ENCODE measurements at regions not wholly inside any gene's neighbourhood (a gene's known extent, or its start where the extent isn't known, plus 50 kb on each side); places are given as distances from the start of the nearest gene placed in this dataset.

GRCh38 chr15:97026781-97027180, 696.3 kb downstream of the NR2F2 start:
- in situ Hi-C loops (cut with MboI), result no loop called here
- Histone ChIP-seq H3K9me2 (ENCODE audit: insufficient read depth) (no peaks in the 10 kb centered on the region), H2AFZ (no peak overlapping the region), H3F3A (ENCODE audit: insufficient read depth) (no peaks in the 10 kb centered on the region), H3K79me2 (ENCODE audit: insufficient read depth) (no peaks in the 10 kb centered on the region), H3K4me1 (ENCODE audit: insufficient read depth) (no peaks in the 10 kb centered on the region), H3K36me3 (ENCODE audit: low read depth) (no peaks in the 10 kb centered on the region), H3K27me3 (replicated peaks; ENCODE audit: insufficient read depth) (no peaks in the 10 kb centered on the region), H3K9me3 (ENCODE audit: low read depth) (peaks cover 6% of the 10 kb centered on the region), H3K4me2 (ENCODE audit: unreplicated experiment) (no peak overlapping the region), H3K9ac (no peak overlapping the region), H4K20me1 (ENCODE audit: insufficient read depth) (no peaks in the 10 kb centered on the region), H3K4me3 (no peak overlapping the region), H3K27ac (no peak overlapping the region)
- 41 to 43% methylated on average over 2 of the region's 2 CpGs for WGBS, 2 experiments (ENCODE audit: low coverage in 1 of 2, low lambda C conversion rate in 2 of 2, missing lambda C conversion rate in 2 of 2)
- TF ChIP-seq EZH2phosphoT487 (IDR thresholded peaks at IDR 0.05; ENCODE audit: insufficient read depth, low read depth), result no peak
- no peak for TF ChIP-seq EZH2 (IDR thresholded peaks at IDR 0.05; ENCODE audit: insufficient read depth, poor library complexity, severe bottlenecking)
- DNase-seq, result no peak

GRCh38 chr15:97027772-97028171, 697.3 kb downstream of the NR2F2 start:
- H3K27ac ChIP-seq, result no peak overlapping the region
- in situ Hi-C loops (cut with MboI), result no loop called here
- TF ChIP-seq EZH2phosphoT487 (IDR thresholded peaks at IDR 0.05; ENCODE audit: insufficient read depth, low read depth), result no peak
- TF ChIP-seq EZH2 (IDR thresholded peaks at IDR 0.05; ENCODE audit: insufficient read depth, poor library complexity, severe bottlenecking), result no peak
- peaks cover 6% of the 10 kb centered on the region for H3K9me3 ChIP-seq (ENCODE audit: low read depth)
- no peak overlapping the region for H3K9ac ChIP-seq
- H3K4me3 ChIP-seq, result no peak overlapping the region
- H3K9me2 ChIP-seq (ENCODE audit: insufficient read depth), result no peaks in the 10 kb centered on the region
- no peaks in the 10 kb centered on the region for H3K79me2 ChIP-seq (ENCODE audit: insufficient read depth)
- H3K4me1 ChIP-seq (ENCODE audit: insufficient read depth), result no peaks in the 10 kb centered on the region
- no peak overlapping the region for H2AFZ ChIP-seq
- H3K36me3 ChIP-seq (ENCODE audit: low read depth), result no peaks in the 10 kb centered on the region
- no peak overlapping the region for H3K4me2 ChIP-seq (ENCODE audit: unreplicated experiment)
- H3F3A ChIP-seq (ENCODE audit: insufficient read depth), result no peaks in the 10 kb centered on the region
- DNase-seq, result no peak
- WGBS, 2 experiments (ENCODE audit: low coverage in 1 of 2, low lambda C conversion rate in 2 of 2, missing lambda C conversion rate in 2 of 2), result 8 to 26% methylated on average over 2 of the region's 2 CpGs
- no peaks in the 10 kb centered on the region for H3K27me3 ChIP-seq (replicated peaks; ENCODE audit: insufficient read depth)
- H4K20me1 ChIP-seq (ENCODE audit: insufficient read depth), result no peaks in the 10 kb centered on the region

- Histone ChIP-seq H3K4me3 (no peak overlapping the region), H4K20me1 (ENCODE audit: insufficient read depth) (no peaks in the 10 kb centered on the region), H3K27ac (no peak overlapping the region), H3K36me3 (ENCODE audit: low read depth) (no peaks in the 10 kb centered on the region), H3K9me2 (ENCODE audit: insufficient read depth) (no peaks in the 10 kb centered on the region), H2AFZ (no peak overlapping the region), H3K9me3 (ENCODE audit: low read depth) (peaks cover 9% of the 10 kb centered on the region), H3K79me2 (ENCODE audit: insufficient read depth) (no peaks in the 10 kb centered on the region), H3K4me1 (ENCODE audit: insufficient read depth) (no peaks in the 10 kb centered on the region), H3F3A (ENCODE audit: insufficient read depth) (no peaks in the 10 kb centered on the region), H3K27me3 (replicated peaks; ENCODE audit: insufficient read depth) (no peaks in the 10 kb centered on the region), H3K4me2 (ENCODE audit: unreplicated experiment) (no peak overlapping the region), H3K9ac (no peak overlapping the region)
- DNase-seq, result no peak
- in situ Hi-C loops (cut with MboI), result no loop called here
- WGBS, 2 experiments (ENCODE audit: low coverage in 1 of 2, low lambda C conversion rate in 2 of 2, missing lambda C conversion rate in 2 of 2), result 26 to 28% methylated on average over 2 of the region's 2 CpGs
- TF ChIP-seq EZH2 (IDR thresholded peaks at IDR 0.05; ENCODE audit: insufficient read depth, poor library complexity, severe bottlenecking) (no peak), EZH2phosphoT487 (IDR thresholded peaks at IDR 0.05; ENCODE audit: insufficient read depth, low read depth) (no peak)
Measured at GRCh38 chr15:97030251-97030650, 699.8 kb downstream of the NR2F2 start.

DNA sequence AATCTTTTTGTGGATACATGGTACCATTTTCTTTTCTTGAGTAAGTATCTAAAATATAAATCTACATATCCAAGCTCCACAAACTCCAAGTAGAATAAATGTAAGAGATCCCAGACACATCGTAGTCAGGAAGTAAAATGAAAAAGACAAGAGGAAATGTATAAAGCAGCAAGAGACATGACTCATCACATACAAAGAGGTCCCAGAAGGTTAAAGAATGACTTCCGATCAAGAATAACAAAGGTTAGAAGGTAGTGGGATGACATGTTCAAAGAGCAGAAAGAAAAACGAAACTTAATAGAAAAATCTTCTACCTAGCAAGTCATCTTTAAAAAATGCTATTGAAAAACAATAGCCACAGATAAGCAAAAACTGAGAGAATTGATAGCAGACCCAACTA, 705.8 kb downstream of the NR2F2 start:
- Histone ChIP-seq H3K4me3 (no peak overlapping the region), H3K36me3 (ENCODE audit: low read depth) (no peaks in the 10 kb centered on the region), H3F3A (ENCODE audit: insufficient read depth) (no peaks in the 10 kb centered on the region), H2AFZ (no peak overlapping the region), H3K9ac (no peak overlapping the region), H3K9me3 (ENCODE audit: low read depth) (peaks cover 3% of the 10 kb centered on the region), H3K27ac (no peak overlapping the region), H3K9me2 (ENCODE audit: insufficient read depth) (no peaks in the 10 kb centered on the region), H3K79me2 (ENCODE audit: insufficient read depth) (no peaks in the 10 kb centered on the region), H3K4me1 (ENCODE audit: insufficient read depth) (no peaks in the 10 kb centered on the region), H3K27me3 (replicated peaks; ENCODE audit: insufficient read depth) (no peaks in the 10 kb centered on the region), H3K4me2 (ENCODE audit: unreplicated experiment) (no peak overlapping the region), H4K20me1 (ENCODE audit: insufficient read depth) (no peaks in the 10 kb centered on the region)
- in situ Hi-C loops (cut with MboI), result no loop called here
- 38 to 40% methylated on average over 3 of the region's 3 CpGs for WGBS, 2 experiments (ENCODE audit: low coverage in 1 of 2, low lambda C conversion rate in 2 of 2, missing lambda C conversion rate in 2 of 2)
- DNase-seq, result no peak
- no peak for TF ChIP-seq EZH2 (IDR thresholded peaks at IDR 0.05; ENCODE audit: insufficient read depth, poor library complexity, severe bottlenecking)
- TF ChIP-seq EZH2phosphoT487 (IDR thresholded peaks at IDR 0.05; ENCODE audit: insufficient read depth, low read depth), result no peak

GRCh38 chr15:97037080-97037479, 706.6 kb downstream of the NR2F2 start:
- Histone ChIP-seq H3K27ac (no peak overlapping the region), H3K9ac (no peak overlapping the region), H3K4me2 (ENCODE audit: unreplicated experiment) (no peak overlapping the region), H3K9me3 (ENCODE audit: low read depth) (peaks cover 3% of the 10 kb centered on the region), H4K20me1 (ENCODE audit: insufficient read depth) (no peaks in the 10 kb centered on the region), H3K27me3 (replicated peaks; ENCODE audit: insufficient read depth) (no peaks in the 10 kb centered on the region), H3K79me2 (ENCODE audit: insufficient read depth) (no peaks in the 10 kb centered on the region), H3K4me3 (no peak overlapping the region), H3K36me3 (ENCODE audit: low read depth) (no peaks in the 10 kb centered on the region), H3F3A (ENCODE audit: insufficient read depth) (no peaks in the 10 kb centered on the region), H2AFZ (no peak overlapping the region), H3K9me2 (ENCODE audit: insufficient read depth) (no peaks in the 10 kb centered on the region), H3K4me1 (ENCODE audit: insufficient read depth) (no peaks in the 10 kb centered on the region)
- DNase-seq, result no peak
- WGBS, 2 experiments (ENCODE audit: low coverage in 1 of 2, low lambda C conversion rate in 2 of 2, missing lambda C conversion rate in 2 of 2), result 0% methylated on average over 1 of the region's 1 CpG
- in situ Hi-C loops (cut with MboI), result no loop called here
- no peak for TF ChIP-seq EZH2 (IDR thresholded peaks at IDR 0.05; ENCODE audit: insufficient read depth, poor library complexity, severe bottlenecking)
- TF ChIP-seq EZH2phosphoT487 (IDR thresholded peaks at IDR 0.05; ENCODE audit: insufficient read depth, low read depth), result no peak

Measured in GM23248 (cell line).